HT-29 (cell line): ENCODE measurements at regions not wholly inside any gene's neighbourhood (a gene's known extent, or its start where the extent isn't known, plus 50 kb on each side); places are given as distances from the start of the nearest gene placed in this dataset.
"Not testable (repeated sequence)": the region's sequence is repeated elsewhere in the genome, so short reads cannot be mapped to it uniquely, and the experiment has no call there.

ENCODE experiments used
- DNase-seq: peaks from one replicate; pipeline ENCODE4 v3.0.0-alpha.2; 2015; ENCODE audit warnings: low spot score

- DNase-seq, result no peak
Measured at GRCh38 chr11:93032580-93032979, 63.1 kb downstream of the MTNR1B start.

- no peak for DNase-seq
Measured at GRCh38 chr11:93033093-93033492, 63.6 kb downstream of the MTNR1B start.

GRCh38 chr11:93034031-93034722, 64.7 kb downstream of the MTNR1B start:
- no peak for DNase-seq

- no peak for DNase-seq
Measured at GRCh38 chr11:93034723-93035039, 65.2 kb downstream of the MTNR1B start.

GRCh38 chr11:93038521-93038920, 69.1 kb downstream of the MTNR1B start:
- DNase-seq, result no peak

GRCh38 chr11:93039531-93040240, 70.2 kb downstream of the MTNR1B start:
- no peak for DNase-seq

GRCh38 chr11:93041682-93042081, 72.2 kb downstream of the MTNR1B start:
- no peak for DNase-seq

- DNase-seq, result not testable (repeated sequence)
Measured at GRCh38 chr11:93043186-93043585, 73.7 kb downstream of the MTNR1B start.

- no peak for DNase-seq
Measured at GRCh38 chr11:93049740-93050139, 80.3 kb downstream of the MTNR1B start.

- DNase-seq, result no peak
Measured at GRCh38 chr11:93051186-93051585, 81.7 kb downstream of the MTNR1B start.

- no peak for DNase-seq
Measured at GRCh38 chr11:93053864-93054263, 84.4 kb downstream of the MTNR1B start.

- DNase-seq, result no peak
Measured at GRCh38 chr11:93054279-93054678, 84.8 kb downstream of the MTNR1B start.

- DNase-seq, result peak; percentile 25
Measured at GRCh38 chr11:93054881-93055280, 85.4 kb downstream of the MTNR1B start.

- DNase-seq, result no peak
Measured at GRCh38 chr11:93059117-93059957, 89.9 kb downstream of the MTNR1B start.

GRCh38 chr11:93063086-93063485, 93.6 kb downstream of the MTNR1B start:
- DNase-seq, result no peak

- peak; percentile 57 for DNase-seq
Measured at GRCh38 chr11:93065074-93065674, 95.7 kb downstream of the MTNR1B start.

GRCh38 chr11:93067881-93068390, 98.5 kb downstream of the MTNR1B start:
- no peak for DNase-seq

GRCh38 chr11:93072229-93072914, 102.9 kb downstream of the MTNR1B start:
- no peak for DNase-seq

- peak; percentile 5 for DNase-seq
Measured at GRCh38 chr11:93073026-93073425, 103.6 kb downstream of the MTNR1B start.

- no peak for DNase-seq
Measured at GRCh38 chr11:93073508-93074280, 104.2 kb downstream of the MTNR1B start.
